SK-N-SH (cell line): ENCODE measurements at regions not wholly inside any gene's neighbourhood (a gene's known extent, or its start where the extent isn't known, plus 50 kb on each side); places are given as distances from the start of the nearest gene placed in this dataset.

ENCODE experiments used
- CTCF ChIA-PET: fragments of 300-600, 350-600 bp; formaldehyde crosslinking; extraction: SDS; loops from one replicate; lab custom pipeline; 2021; lab: Yijun Ruan, JAX
- POLR2A ChIA-PET: fragments of 350-600 bp; sonication (Branson Sonifier 250); formaldehyde crosslinking; extraction: SDS; loops from one replicate; lab custom pipeline; 2020; ENCODE audit warnings: antibody characterized with exemption, inconsistent platforms; lab: Yijun Ruan, JAX
- DNase-seq: peaks from one replicate; pipeline ENCODE4 v3.0.0; 2012
- H2AFZ ChIP-seq: fragments of 200-600 bp; sonication (generic); 2 replicates; pipeline ENCODE4 v1.8.1; 2016; ENCODE audit warnings: antibody characterized with exemption, mild to moderate bottlenecking, low read depth
- H3F3A ChIP-seq: fragments of 200-600 bp; sonication (generic); replicated peaks from 2 replicates; pipeline ENCODE3; 2016; ENCODE audit warnings: antibody characterized with exemption, mild to moderate bottlenecking; ENCODE audit not compliant: insufficient read depth
- H3K27ac ChIP-seq, 2 experiments: fragments of 200-500 bp in 1 of 2; fragments of 200-600 bp in 1 of 2; sonication (Bioruptor generic) in 1 of 2; sonication (generic), shearing (Covaris generic) in 1 of 2; 2 replicates each; pipeline versions ENCODE4 v1.5.1 to v1.6.1; 2014 to 2016; ENCODE audit warnings: low read depth in 2 of 2, inconsistent platforms in 1 of 2, low read length in 1 of 2, mild to moderate bottlenecking in 1 of 2, mixed read lengths in 1 of 2
- H3K27me3 ChIP-seq: fragments of 200-600 bp; sonication (generic), shearing (Covaris generic); 2 replicates; pipeline ENCODE4 v1.6.1; 2016; ENCODE audit warnings: mixed run types; ENCODE audit not compliant: insufficient read depth
- H3K36me3 ChIP-seq, 2 experiments: fragments of 200-500 bp in 1 of 2; fragments of 200-600 bp in 1 of 2; sonication (Bioruptor generic) in 1 of 2; sonication (generic) in 1 of 2; replicated peaks in 1 of 2; 2 replicates each; pipeline versions ENCODE3 to v1.5.1; 2014 to 2016; ENCODE audit warnings: low read length in 1 of 2, mild to moderate bottlenecking in 1 of 2; ENCODE audit not compliant: insufficient read depth in 2 of 2, control insufficient read depth in 1 of 2
- H3K4me1 ChIP-seq, 2 experiments: fragments of 200-500 bp in 1 of 2; fragments of 200-600 bp in 1 of 2; sonication (Bioruptor generic) in 1 of 2; sonication (generic), shearing (Covaris generic) in 1 of 2; 2 replicates each; pipeline versions ENCODE4 v1.5.1 to v1.6.1; 2014 to 2016; ENCODE audit warnings: low read depth in 1 of 2, low read length in 1 of 2, mixed run types in 1 of 2; ENCODE audit not compliant: insufficient read depth in 2 of 2, control insufficient read depth in 1 of 2
- H3K4me2 ChIP-seq: fragments of 200-600 bp; sonication (generic), shearing (Covaris generic); 2 replicates; pipeline ENCODE4 v1.6.1; 2017; ENCODE audit warnings: mixed run types
- H3K4me3 ChIP-seq, 2 experiments: fragments of 200-500 bp in 1 of 2; fragments of 200-600 bp in 1 of 2; sonication (Bioruptor generic) in 1 of 2; sonication (generic), shearing (Covaris generic) in 1 of 2; 2 replicates each; pipeline versions ENCODE4 v1.5.1 to v1.8.1; 2014 to 2016; ENCODE audit warnings: low read depth in 2 of 2, inconsistent platforms in 1 of 2, low read length in 1 of 2, mild to moderate bottlenecking in 1 of 2, mixed read lengths in 1 of 2, moderate library complexity in 1 of 2
- H3K79me2 ChIP-seq: fragments of 200-600 bp; sonication (generic); 2 replicates; pipeline ENCODE4 v1.8.1; 2017; ENCODE audit warnings: mild to moderate bottlenecking; ENCODE audit not compliant: insufficient read depth
- H3K9ac ChIP-seq: fragments of 200-600 bp; sonication (generic); 2 replicates; pipeline ENCODE4 v1.6.1; 2017; ENCODE audit warnings: mixed run types
- H3K9me2 ChIP-seq: fragments of 200-600 bp; sonication (generic); 2 replicates; pipeline ENCODE4 v1.6.1; 2017; ENCODE audit warnings: mixed run types
- H3K9me3 ChIP-seq: fragments of 200-600 bp; sonication (generic); 2 replicates; pipeline ENCODE4 v1.6.1; 2017; ENCODE audit warnings: mixed run types, mild to moderate bottlenecking, moderate library complexity
- H4K20me1 ChIP-seq: fragments of 200-600 bp; sonication (generic); 2 replicates; pipeline ENCODE4 v1.6.1; 2017; ENCODE audit warnings: mild to moderate bottlenecking, mixed run types; ENCODE audit not compliant: insufficient read depth
- ELF1 ChIP-seq: IDR thresholded peaks from 2 replicates; pipeline ENCODE4 v1.4.0; 2012
- EZH2phosphoT487 ChIP-seq: fragments of 200-600 bp; sonication (generic); IDR thresholded peaks from 2 replicates; pipeline ENCODE4 v1.6.1; 2017; ENCODE audit warnings: low read depth, mixed run types, mild to moderate bottlenecking, antibody characterized with exemption, moderate library complexity, borderline replicate concordance
- FOXJ3 ChIP-seq: sonication (generic); formaldehyde crosslinking; IDR thresholded peaks from 2 replicates; pipeline ENCODE4 v1.5.1; 2020; ENCODE audit warnings: mild to moderate bottlenecking, missing genetic modification reagents
- MEF2A ChIP-seq: IDR thresholded peaks from 2 replicates; pipeline ENCODE4 v1.4.0; 2012; ENCODE audit warnings: low read depth, borderline replicate concordance
- NFIC ChIP-seq: IDR thresholded peaks from 2 replicates; pipeline ENCODE4 v1.4.0; 2012; ENCODE audit warnings: borderline replicate concordance
- NRF1 ChIP-seq: IDR thresholded peaks from 2 replicates; pipeline ENCODE4 v1.6.1; 2012; ENCODE audit warnings: low read depth, mild to moderate bottlenecking, low read length
- RAD21 ChIP-seq: IDR thresholded peaks from 2 replicates; pipeline ENCODE4 v1.6.1; 2012; ENCODE audit warnings: mild to moderate bottlenecking, low read length
- REST ChIP-seq: IDR thresholded peaks from 2 replicates; pipeline ENCODE4 v1.6.1; 2012; ENCODE audit warnings: mild to moderate bottlenecking, low read depth, low read length, moderate library complexity
- SMC3 ChIP-seq: IDR thresholded peaks from 2 replicates; pipeline ENCODE4 v1.6.1; 2012; ENCODE audit warnings: low read depth, low read length, improper control_type of control experiment
- TAF1 ChIP-seq: IDR thresholded peaks from 2 replicates; pipeline ENCODE4 v1.6.1; 2012; ENCODE audit warnings: low read depth, mild to moderate bottlenecking, low read length, moderate library complexity, borderline replicate concordance
- TCF12 ChIP-seq: IDR thresholded peaks from 2 replicates; pipeline ENCODE4 v1.4.0; 2012
- TEAD4 ChIP-seq: IDR thresholded peaks from 2 replicates; pipeline ENCODE4 v1.4.0; 2012; ENCODE audit warnings: mild to moderate bottlenecking, borderline replicate concordance; ENCODE audit not compliant: insufficient read depth
- ZBTB33 ChIP-seq: IDR thresholded peaks from 2 replicates; pipeline ENCODE4 v1.4.0; 2012; ENCODE audit warnings: low read depth, borderline replicate concordance
- WGBS: methylation state at CpG from one replicate; pipeline ENCODE4 v1.1.6; 2017; ENCODE audit warnings: low lambda C conversion rate; 5-methylcytosine and 5-hydroxymethylcytosine counted together
- TF ChIP-seq, protein P1 (sequence below): fragments of 150-350 bp; IDR thresholded peaks from 2 replicates; pipeline ENCODE4 v1.6.1; 2016; ENCODE audit warnings: mild to moderate bottlenecking, low read depth, low read length

- no peaks in the 10 kb centered on the region for H3K79me2 ChIP-seq
- no peak overlapping the region for H3K27ac ChIP-seq
- H3K4me2 ChIP-seq, result no peak overlapping the region
- H2AFZ ChIP-seq, result no peak overlapping the region
- no peaks in the 10 kb centered on the region for H4K20me1 ChIP-seq
- H3K9ac ChIP-seq, result no peak overlapping the region
- H3K4me1 ChIP-seq, result peaks cover 0 to 2% of the 10 kb centered on the region in 2 experiments; a peak in 1 of 4 replicates
- H3K36me3 ChIP-seq, result no peaks in the 10 kb centered on the region
- H3K9me2 ChIP-seq, result no peaks in the 10 kb centered on the region
- H3K4me3 ChIP-seq, result no peak overlapping the region
- H3F3A ChIP-seq, result no peaks in the 10 kb centered on the region
- ChIA-PET CTCF (interaction anchor here (0.6 kb wide), 1 partner anchor 109 kb away, joined by 3 read pairs; no protein-coding TSS in a partner anchor), POLR2A (no interaction called here)
- TF ChIP-seq TAF1 (no peak), REST (no peak), RAD21 (no peak), ZBTB33 (no peak), EZH2phosphoT487 (no peak), SMC3 (no peak), FOXJ3 (CRISPR knock-in tag) (no peak), MEF2A (no peak), TCF12 (no peak), NFIC (no peak), ELF1 (no peak), TEAD4 (no peak), NRF1 (no peak)
- TF ChIP-seq, protein P1, sequence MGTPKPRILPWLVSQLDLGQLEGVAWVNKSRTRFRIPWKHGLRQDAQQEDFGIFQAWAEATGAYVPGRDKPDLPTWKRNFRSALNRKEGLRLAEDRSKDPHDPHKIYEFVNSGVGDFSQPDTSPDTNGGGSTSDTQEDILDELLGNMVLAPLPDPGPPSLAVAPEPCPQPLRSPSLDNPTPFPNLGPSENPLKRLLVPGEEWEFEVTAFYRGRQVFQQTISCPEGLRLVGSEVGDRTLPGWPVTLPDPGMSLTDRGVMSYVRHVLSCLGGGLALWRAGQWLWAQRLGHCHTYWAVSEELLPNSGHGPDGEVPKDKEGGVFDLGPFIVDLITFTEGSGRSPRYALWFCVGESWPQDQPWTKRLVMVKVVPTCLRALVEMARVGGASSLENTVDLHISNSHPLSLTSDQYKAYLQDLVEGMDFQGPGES, result no peak
- 87% methylated on average over 3 of the region's 3 CpGs for WGBS
- no peaks in the 10 kb centered on the region for H3K27me3 ChIP-seq
- DNase-seq, result no peak
- H3K9me3 ChIP-seq, result no peaks in the 10 kb centered on the region
Measured at GRCh38 chr5:125032286-125032685, 285.8 kb upstream of the ZNF608 start.
